Ascending aorta (tissue), 2 donors: ENCODE measurements at regions not wholly inside any gene's neighbourhood (a gene's known extent, or its start where the extent isn't known, plus 50 kb on each side); places are given as distances from the start of the nearest gene placed in this dataset.
"Not testable (repeated sequence)": the region's sequence is repeated elsewhere in the genome, so short reads cannot be mapped to it uniquely, and the experiment has no call there.

Experiments
- DNase-seq, 2 donors: peaks; one replicate each; pipeline ENCODE4 v3.0.0-alpha.2; 2019; ENCODE audit warnings: low spot score in 2 of 2
- H3K27ac ChIP-seq, 2 donors: fragments of 200-600 bp; sonication (generic); one replicate each; pipeline ENCODE4 v1.5.1; 2016 to 2017; ENCODE audit warnings: mild to moderate bottlenecking in 1 of 2
- H3K27me3 ChIP-seq: fragments of 200-600 bp; sonication (generic); one replicate; pipeline ENCODE4 v1.5.1; 2017
- H3K36me3 ChIP-seq, 2 donors: fragments of 200-600 bp; sonication (generic); one replicate each; pipeline ENCODE4 v1.5.1; 2016
- H3K4me1 ChIP-seq, 2 donors: fragments of 200-600 bp; sonication (generic); one replicate each; pipeline ENCODE4 v1.5.1; 2016 to 2017; ENCODE audit warnings: mild to moderate bottlenecking in 1 of 2
- H3K4me3 ChIP-seq, 2 donors: fragments of 200-600 bp; sonication (generic); one replicate each; pipeline ENCODE4 v1.5.1; 2016 to 2017; ENCODE audit warnings: mild to moderate bottlenecking in 1 of 2
- H3K9me3 ChIP-seq, 2 donors: fragments of 200-600 bp; sonication (generic); one replicate each; pipeline ENCODE4 v1.5.1; 2016
- CTCF ChIP-seq, 3 experiments: fragments of 200-600 bp in 2 of 3; fragments of 450-650 bp in 1 of 3; sonication (generic) in 2 of 3; IDR thresholded peaks; one replicate each; pipeline ENCODE4 v1.5.1; 2016 to 2019; ENCODE audit warnings: antibody characterized with exemption in 3 of 3, mild to moderate bottlenecking in 1 of 3, moderate library complexity in 1 of 3
- intact Hi-C: fragments of 100-400 bp; cut with DNase I; formaldehyde crosslinking; loops from one replicate; pipeline ENCODE4 v1.15.1; 2023

- no peaks in the 10 kb centered on the region for H3K36me3 ChIP-seq
- no peak for TF ChIP-seq CTCF (IDR thresholded peaks at IDR 0.05)
- intact Hi-C loops, result no loop called here
These were observed 126.5 kb downstream of the GPCPD1 start for GRCh38 chr20:5484346-5484745.

GRCh38 chr20:5482791-5483190, 128.0 kb downstream of the GPCPD1 start:
- H3K36me3 ChIP-seq, result no peaks in the 10 kb centered on the region
- H3K27me3 ChIP-seq, result no peaks in the 10 kb centered on the region
- no peak overlapping the region for H3K4me3 ChIP-seq
- TF ChIP-seq CTCF (IDR thresholded peaks at IDR 0.05), result no peak
- DNase-seq, result peak in 1 of 2 donors; percentile 33
- H3K27ac ChIP-seq, result no peak overlapping the region
- H3K4me1 ChIP-seq, result no peaks in the 10 kb centered on the region
- no peaks in the 10 kb centered on the region for H3K9me3 ChIP-seq
- intact Hi-C loops, result no loop called here

More at GRCh38 chr20:5484346-5484745, 126.5 kb downstream of the GPCPD1 start:
- Histone ChIP-seq H3K4me3 (no peak overlapping the region), H3K27ac (no peak overlapping the region), H3K9me3 (no peaks in the 10 kb centered on the region), H3K27me3 (no peaks in the 10 kb centered on the region), H3K4me1 (no peaks in the 10 kb centered on the region)
- peak in 1 of 2 donors; percentile 16 for DNase-seq

GRCh38 chr20:5481872-5482271, 128.9 kb downstream of the GPCPD1 start:
- H3K9me3 ChIP-seq, result no peaks in the 10 kb centered on the region
- H3K27ac ChIP-seq, result no peak overlapping the region
- H3K4me1 ChIP-seq, result no peaks in the 10 kb centered on the region
- no peak for DNase-seq
- TF ChIP-seq CTCF (IDR thresholded peaks at IDR 0.05), result no peak
- H3K27me3 ChIP-seq, result no peaks in the 10 kb centered on the region
- H3K4me3 ChIP-seq, result no peak overlapping the region
- intact Hi-C loops, result no loop called here
- no peaks in the 10 kb centered on the region for H3K36me3 ChIP-seq

- no peak overlapping the region for H3K4me3 ChIP-seq
- H3K36me3 ChIP-seq, result no peaks in the 10 kb centered on the region
- no peak for DNase-seq
- H3K4me1 ChIP-seq, result no peaks in the 10 kb centered on the region
- no peak for TF ChIP-seq CTCF (IDR thresholded peaks at IDR 0.05)
- no peak overlapping the region for H3K27ac ChIP-seq
- no peaks in the 10 kb centered on the region for H3K27me3 ChIP-seq
- intact Hi-C loops, result no loop called here
- H3K9me3 ChIP-seq, result no peaks in the 10 kb centered on the region
These were observed 129.8 kb downstream of the GPCPD1 start for GRCh38 chr20:5480824-5481600.

- no peak overlapping the region for H3K4me3 ChIP-seq
- no peaks in the 10 kb centered on the region for H3K4me1 ChIP-seq
- intact Hi-C loops, result no loop called here
- no peak for TF ChIP-seq CTCF (IDR thresholded peaks at IDR 0.05)
- no peaks in the 10 kb centered on the region for H3K9me3 ChIP-seq
- no peaks in the 10 kb centered on the region for H3K27me3 ChIP-seq
- no peak overlapping the region for H3K27ac ChIP-seq
- no peak for DNase-seq
- H3K36me3 ChIP-seq, result no peaks in the 10 kb centered on the region
These were observed 135.9 kb downstream of the GPCPD1 start for GRCh38 chr20:5474646-5475550.

GRCh38 chr20:5471866-5472265, 138.9 kb downstream of the GPCPD1 start:
- DNase-seq, H3K27me3 ChIP-seq, intact Hi-C loops, H3K9me3 ChIP-seq, H3K4me3 ChIP-seq, H3K27ac ChIP-seq, H3K36me3 ChIP-seq, H3K4me1 ChIP-seq: not testable (repeated sequence)
